HepG2 (cell line): ENCODE measurements at regions not wholly inside any gene's neighbourhood (a gene's known extent, or its start where the extent isn't known, plus 50 kb on each side); places are given as distances from the start of the nearest gene placed in this dataset.

Experiments
- KLF11 ChIP-seq: IDR thresholded peaks from 2 replicates; pipeline ENCODE4 v1.6.1; 2016; ENCODE audit warnings: missing compliant biosample characterization
- PAXIP1 ChIP-seq: sonication (generic); formaldehyde crosslinking; conservative IDR thresholded peaks from 2 replicates; pipeline ENCODE4 v1.4.0; 2020; ENCODE audit warnings: mild to moderate bottlenecking, missing genetic modification reagents, moderate library complexity
- POLR2G ChIP-seq: fragments of 200-400 bp; formaldehyde crosslinking; IDR thresholded peaks from 2 replicates; pipeline ENCODE4 v1.6.1; 2018; ENCODE audit warnings: mild to moderate bottlenecking, low read depth, low read length, moderate library complexity
- ZNF414 ChIP-seq: sonication (generic); formaldehyde crosslinking; IDR thresholded peaks from 2 replicates; pipeline ENCODE4 v1.5.0; 2020; ENCODE audit warnings: missing genetic modification reagents
- ZSCAN21 ChIP-seq: sonication (generic); formaldehyde crosslinking; IDR thresholded peaks from 2 replicates; pipeline ENCODE4 v1.8.0; 2022; ENCODE audit warnings: mild to moderate bottlenecking, missing genetic modification reagents, moderate library complexity, borderline replicate concordance

GRCh38 chr4:175440786-175441185, 371.3 kb downstream of the GPM6A start:
- TF ChIP-seq ZSCAN21 (CRISPR knock-in tag) (no peak), ZNF414 (CRISPR knock-in tag) (no peak), POLR2G (no peak), PAXIP1 (CRISPR knock-in tag) (no peak), KLF11 (CRISPR knock-in tag) (no peak)
